GM19372 (cell line): ENCODE measurements at regions not wholly inside any gene's neighbourhood (a gene's known extent, or its start where the extent isn't known, plus 50 kb on each side); places are given as distances from the start of the nearest gene placed in this dataset.

Experiments used
- ATAC-seq: cut with Tn5 transposase; IDR thresholded peaks from one replicate; pipeline ENCODE4 v1.9.1; 2021; ENCODE audit warnings: mild to moderate bottlenecking, low read depth, moderate library complexity; ENCODE audit not compliant: unreplicated experiment

- ATAC-seq: no peak
Observed at GRCh38 chr2:2546046-2546445, 215.0 kb upstream of the MYT1L start.

DNA sequence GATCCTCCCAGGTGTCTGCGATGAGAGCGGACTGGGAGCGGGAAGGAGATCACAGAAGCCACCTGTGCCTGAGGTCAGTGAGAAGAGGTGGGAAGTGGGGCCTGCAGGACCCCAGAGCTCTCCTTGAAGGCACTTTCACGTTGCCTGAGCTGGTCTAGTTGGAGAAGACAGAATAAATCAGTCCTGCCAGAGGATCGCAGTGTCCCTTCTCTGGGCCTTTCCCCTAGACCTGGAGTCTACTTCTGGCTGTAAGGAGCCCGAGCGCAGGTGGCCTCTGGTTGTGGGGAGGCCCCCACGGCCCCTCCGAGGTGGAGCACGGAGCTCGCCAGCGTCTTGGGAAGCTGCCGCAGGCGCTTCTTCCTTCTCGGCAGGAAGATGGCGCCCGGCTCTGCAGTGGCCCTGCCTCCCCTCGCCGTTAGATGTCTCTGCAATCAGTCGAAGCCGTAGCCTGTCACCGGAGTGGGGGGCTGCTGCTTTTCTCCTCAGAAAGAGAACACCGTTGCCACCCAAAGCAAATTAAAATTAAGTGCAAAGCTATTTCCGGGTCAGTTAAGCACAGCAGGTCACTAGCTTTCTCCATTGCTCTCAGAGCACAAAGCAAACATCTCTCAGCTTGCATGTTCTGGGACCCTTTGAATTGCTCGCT, 212.0 kb upstream of the MYT1L start:
- ATAC-seq: no peak

DNA sequence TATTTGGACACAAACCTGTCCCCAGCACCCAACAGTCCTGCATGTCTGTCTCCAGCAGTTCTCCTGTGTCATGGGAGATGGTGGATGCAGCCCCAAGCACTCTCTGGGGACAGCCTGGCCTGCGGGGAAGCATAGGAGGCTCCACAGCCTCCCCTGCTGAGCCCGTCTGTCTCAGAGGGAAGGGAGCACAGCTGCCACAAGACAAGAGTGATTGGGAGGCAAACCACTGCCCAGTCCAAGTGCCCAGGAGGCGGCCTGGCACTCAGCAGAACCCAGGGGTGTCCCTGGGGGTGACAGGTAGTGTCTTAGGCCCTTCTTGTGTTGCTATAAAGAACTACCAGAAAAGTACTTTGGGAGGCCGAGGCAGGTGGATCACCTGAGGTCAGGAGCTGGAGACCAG, 211.2 kb upstream of the MYT1L start:
- ATAC-seq: no peak

- no peak for ATAC-seq
Observed at GRCh38 chr2:2540406-2540805, 209.3 kb upstream of the MYT1L start.

GRCh38 chr2:2536416-2537056, 205.5 kb upstream of the MYT1L start:
- ATAC-seq: no peak

GRCh38 chr2:2530334-2530733, 199.3 kb upstream of the MYT1L start:
- no peak for ATAC-seq

DNA sequence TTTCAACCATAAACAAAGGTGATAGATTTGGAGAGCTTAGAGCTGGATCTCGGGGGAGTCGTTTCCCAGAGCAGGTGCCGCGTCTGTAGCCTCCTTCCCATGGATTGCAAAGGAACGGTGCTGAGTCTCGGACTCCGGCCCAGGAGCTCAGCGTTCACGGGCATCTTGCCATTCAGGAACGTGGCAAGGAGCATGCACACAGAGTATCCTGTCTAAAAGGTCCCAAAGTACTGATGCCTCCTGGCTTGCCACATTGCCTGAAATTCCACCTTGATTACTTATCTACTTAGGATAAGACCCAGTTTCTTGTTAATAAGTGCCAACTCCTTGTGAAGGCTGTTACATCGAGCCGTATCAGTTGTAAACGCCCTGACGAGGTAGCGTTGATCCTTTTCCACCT, 197.8 kb upstream of the MYT1L start:
- no peak for ATAC-seq

- no peak for ATAC-seq
Observed at GRCh38 chr2:2527148-2527547, 196.1 kb upstream of the MYT1L start.

DNA sequence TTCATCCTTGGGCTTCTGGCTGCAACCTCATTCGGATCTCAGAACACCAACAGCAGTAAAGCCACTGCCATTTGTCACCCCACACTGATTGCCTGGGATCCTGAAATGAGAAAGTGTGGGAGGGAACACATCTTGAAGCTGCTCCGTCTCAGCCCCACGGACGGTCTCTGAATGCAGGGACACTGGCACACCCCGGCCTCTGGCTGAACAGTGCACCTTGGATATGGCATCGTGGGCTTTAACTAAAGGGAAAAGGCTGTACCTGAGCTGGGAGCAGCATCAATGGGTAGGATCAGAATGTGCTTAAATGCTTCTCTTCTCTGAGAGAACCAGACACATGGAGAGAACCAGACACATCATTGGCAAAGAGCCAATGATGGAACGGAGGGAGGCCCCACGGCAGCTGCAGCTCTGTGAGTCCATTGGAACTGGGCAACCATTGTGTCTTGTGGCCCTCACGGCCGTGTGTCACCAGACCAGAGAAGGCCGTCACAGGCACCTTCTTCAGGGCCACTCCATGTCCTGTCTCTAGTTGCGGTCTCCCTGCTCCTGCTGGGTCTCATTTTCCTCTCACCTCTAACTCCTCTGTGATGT, 193.4 kb upstream of the MYT1L start:
- ATAC-seq: no peak

DNA sequence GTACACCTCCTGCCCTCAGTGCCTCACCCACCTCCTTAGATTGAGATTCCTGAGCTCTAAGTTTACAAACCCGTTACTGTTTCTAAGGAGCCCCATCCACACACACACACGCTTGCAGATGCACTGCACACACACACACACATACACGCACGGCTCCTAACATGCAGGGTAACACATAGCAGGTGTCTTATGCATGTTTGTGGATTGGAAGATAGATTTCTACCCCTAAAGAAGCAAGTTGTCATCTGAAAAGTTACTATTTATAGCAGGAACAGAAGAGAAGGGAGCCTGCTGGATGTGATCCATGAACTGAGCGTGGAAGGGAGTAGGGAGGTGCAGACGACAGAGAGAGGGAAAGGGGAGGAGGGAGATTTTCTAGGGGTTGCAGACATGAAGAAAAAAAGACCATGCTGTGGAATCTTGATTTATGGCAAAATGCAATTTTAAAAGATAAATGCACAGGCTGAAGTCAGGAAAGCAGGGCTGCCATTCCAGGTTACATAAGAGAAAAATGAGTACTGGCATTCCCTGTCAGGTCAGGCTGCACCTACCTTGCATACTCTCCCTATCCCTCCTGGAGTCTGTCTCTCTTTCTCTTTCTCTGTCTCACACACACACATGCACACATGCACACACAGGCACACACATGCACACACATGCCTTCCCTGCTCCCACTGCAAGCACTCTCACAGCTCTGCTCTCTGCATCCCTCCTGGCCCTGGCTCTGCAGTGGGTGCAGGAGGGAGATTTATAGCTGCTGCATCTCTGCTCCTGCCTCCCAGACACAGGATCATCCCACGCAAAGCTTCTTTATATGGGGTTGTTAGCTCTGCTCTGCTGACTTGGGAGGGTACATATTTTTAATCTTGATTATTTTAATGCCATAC, 192.6 kb upstream of the MYT1L start:
- ATAC-seq: no peak

- no peak for ATAC-seq
Observed at GRCh38 chr2:2520401-2520811, 189.3 kb upstream of the MYT1L start.

GRCh38 chr2:2519381-2519780, 188.3 kb upstream of the MYT1L start:
- no peak for ATAC-seq

GRCh38 chr2:2517399-2517798, 186.3 kb upstream of the MYT1L start:
- no peak for ATAC-seq

GRCh38 chr2:2516386-2516785, 185.3 kb upstream of the MYT1L start:
- ATAC-seq: no peak

DNA sequence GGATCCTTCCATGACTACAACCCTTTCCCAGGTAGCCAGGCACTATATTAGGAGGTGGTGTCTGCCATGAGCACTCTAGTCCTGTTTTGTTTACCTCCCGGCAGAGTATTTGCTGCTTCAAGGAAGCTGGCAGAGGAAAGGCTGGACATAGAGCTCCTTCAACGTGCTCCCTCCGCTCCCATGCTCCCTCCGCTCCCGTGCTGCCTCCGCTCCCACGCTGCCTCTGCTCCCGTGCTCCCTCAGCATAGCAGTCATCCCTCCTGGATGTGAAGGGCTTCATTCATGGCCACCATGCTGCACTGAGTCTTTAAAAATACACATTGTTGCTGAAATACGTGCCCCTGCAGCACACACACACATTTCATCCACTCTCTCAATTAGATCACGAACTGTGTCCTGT, 181.9 kb upstream of the MYT1L start:
- ATAC-seq: no peak

GRCh38 chr2:2507417-2507997, 176.4 kb upstream of the MYT1L start:
- ATAC-seq: no peak

- no peak for ATAC-seq
Observed at GRCh38 chr2:2506536-2506935, 175.5 kb upstream of the MYT1L start.

GRCh38 chr2:2505604-2506003, 174.5 kb upstream of the MYT1L start:
- ATAC-seq: no peak

GRCh38 chr2:2503864-2504418, 172.9 kb upstream of the MYT1L start:
- ATAC-seq: no peak

DNA sequence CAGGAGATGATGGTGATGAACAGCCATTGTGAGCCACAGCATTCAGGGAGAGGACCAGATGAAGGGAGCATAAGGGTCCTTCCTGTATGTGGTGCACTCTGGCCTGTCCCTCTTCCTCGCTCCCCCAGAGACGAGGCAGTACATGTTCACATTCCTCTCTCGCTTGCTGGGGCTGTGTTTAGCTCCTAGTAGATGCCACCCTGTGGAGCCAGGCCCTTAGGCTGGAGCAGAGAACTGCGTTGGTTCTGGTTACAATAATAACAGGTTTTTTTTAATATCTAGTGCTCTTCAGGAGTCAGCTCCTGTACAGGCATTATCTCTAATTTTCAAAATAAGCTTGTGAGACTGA, 171.1 kb upstream of the MYT1L start:
- no peak for ATAC-seq
